Suprapubic skin (tissue), 2 donors: ENCODE measurements at regions not wholly inside any gene's neighbourhood (a gene's known extent, or its start where the extent isn't known, plus 50 kb on each side); places are given as distances from the start of the nearest gene placed in this dataset.

Experiments
- EP300 ChIP-seq: sonication (generic); formaldehyde crosslinking; IDR thresholded peaks from one replicate; pipeline ENCODE4 v1.6.1; 2017; ENCODE audit warnings: antibody characterized with exemption
- POLR2A ChIP-seq, 2 donors: fragments of 450-650 bp; IDR thresholded peaks; one replicate each; pipeline ENCODE4 v1.6.1; 2017; ENCODE audit warnings: antibody characterized with exemption in 2 of 2, mild to moderate bottlenecking in 2 of 2, moderate library complexity in 2 of 2

DNA sequence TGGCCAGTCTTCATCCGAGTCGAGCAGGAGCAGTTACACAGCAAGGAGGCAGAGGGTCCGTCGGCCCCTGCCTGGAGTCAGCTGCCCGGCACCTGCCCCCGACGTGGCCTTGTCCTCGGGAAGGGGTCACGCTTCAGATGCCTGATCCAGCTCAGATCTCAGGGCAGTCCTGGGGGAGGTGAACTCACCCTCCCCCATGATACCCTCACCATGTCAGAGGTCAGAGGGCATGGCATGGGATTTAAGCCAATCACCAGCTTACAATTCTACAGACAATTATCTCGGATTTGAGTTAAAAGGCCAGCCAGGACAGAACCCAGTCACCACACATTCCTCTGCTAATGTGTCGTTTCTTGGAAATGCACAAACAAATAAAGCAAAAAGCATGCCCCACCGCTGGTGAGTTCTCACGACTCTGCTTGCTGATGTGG lies 211.3 kb downstream of the FOXL1 start:
- TF ChIP-seq EP300 (no peak), POLR2A (IDR thresholded peaks at IDR 0.05) (no peak)
